Adrenal gland (tissue), 9 donors: ENCODE measurements at regions not wholly inside any gene's neighbourhood (a gene's known extent, or its start where the extent isn't known, plus 50 kb on each side); places are given as distances from the start of the nearest gene placed in this dataset.
A peak's percentile ranks its signal among the peaks of the same experiment; 100 is the strongest.
"Not testable (repeated sequence)": the region's sequence is repeated elsewhere in the genome, so short reads cannot be mapped to it uniquely, and the experiment has no call there.

Experiments
- DNase-seq, 7 donors: peaks; one replicate each; pipeline ENCODE4 v3.0.0-alpha.2; 2019 to 2020
- H3K27ac ChIP-seq, 5 donors: fragments of 200-600 bp; sonication (generic) in 4 of 5; 1 replicate in 3 of 5; 2 replicates in 2 of 5; pipeline versions ENCODE4 v1.5.1 to v1.8.0; 2016 to 2020; ENCODE audit warnings: mild to moderate bottlenecking in 1 of 5
- H3K27me3 ChIP-seq: fragments of 200-600 bp; 2 replicates; pipeline ENCODE4 v1.8.0; 2021
- H3K36me3 ChIP-seq, 2 donors: fragments of 200-600 bp; replicated peaks in 1 of 2; 1 replicate in 1 of 2; 2 replicates in 1 of 2; pipeline versions ENCODE4 v1.5.1 to v1.8.0; 2018 to 2022
- H3K4me1 ChIP-seq, 2 donors: fragments of 200-600 bp; replicated peaks in 1 of 2; 1 replicate in 1 of 2; 2 replicates in 1 of 2; pipeline versions ENCODE4 v1.5.1 to v1.8.0; 2018 to 2021
- H3K4me3 ChIP-seq, 4 donors: fragments of 200-600 bp; sonication (generic) in 3 of 4; one replicate each; pipeline ENCODE4 v1.5.1; 2016 to 2018
- H3K9me3 ChIP-seq, 3 donors: fragments of 200-600 bp; sonication (generic) in 1 of 3; replicated peaks in 1 of 3; 1 replicate in 2 of 3; 2 replicates in 1 of 3; pipeline versions ENCODE4 v1.5.1 to v1.8.0; 2016 to 2021
- CTCF ChIP-seq, 6 experiments: fragments of 450-650 bp in 4 of 6; fragments of 200-600 bp in 2 of 6; sonication (generic) in 1 of 6; IDR thresholded peaks; 1 replicate in 5 of 6; 2 replicates in 1 of 6; pipeline versions ENCODE4 v1.5.1 to v1.8.0; 2016 to 2021; ENCODE audit warnings: antibody characterized with exemption in 6 of 6, mild to moderate bottlenecking in 2 of 6, moderate library complexity in 1 of 6
- POLR2A ChIP-seq, 2 donors: fragments of 450-650 bp; IDR thresholded peaks; one replicate each; pipeline ENCODE4 v1.6.1; 2017; ENCODE audit warnings: antibody characterized with exemption in 2 of 2, mild to moderate bottlenecking in 2 of 2, moderate library complexity in 1 of 2
- WGBS, 4 donors: extraction: QIAGEN DNeasy Blood & Tissue Kit in 2 of 4; methylation state at CpG; one replicate each; pipeline versions ENCODE4 v1.1.5 to v1.1.7; 2013 to 2017; 5-methylcytosine and 5-hydroxymethylcytosine counted together
- intact Hi-C, 2 donors: fragments of 100-400 bp; cut with DNase I; formaldehyde crosslinking; loops; one replicate each; pipeline versions ENCODE4 v1.14.1 to v1.15.0; 2022 to 2023
- donor health status: healthy with polysubstance abuse.
- donor health status: Bipolar disorder and iron deficiency.
- donor health status: DM: yes; HTN: yes; CAD: no.
- donor health status: DM: no; HTN: no; CAD: no.
- donor health status: DM: no; HTN: no; CAD: no.

- no peaks in the 10 kb centered on the region for H3K27me3 ChIP-seq
- no peak overlapping the region for H3K4me3 ChIP-seq
- intact Hi-C loops = no loop called here
- no peaks in the 10 kb centered on the region for H3K9me3 ChIP-seq
- H3K4me1 ChIP-seq = no peaks in the 10 kb centered on the region
- DNase-seq = no peak
- no peaks in the 10 kb centered on the region for H3K36me3 ChIP-seq
- TF ChIP-seq CTCF (IDR thresholded peaks at IDR 0.05) (no peak), POLR2A (IDR thresholded peaks at IDR 0.05) (no peak)
- H3K27ac ChIP-seq = no peak overlapping the region
These were observed 805.9 kb upstream of the ADAMTS5 start for GRCh38 chr21:27772816-27773215.

GRCh38 chr21:27771938-27772483 lies 805.1 kb upstream of the ADAMTS5 start:
- H3K9me3 ChIP-seq = no peaks in the 10 kb centered on the region
- H3K4me1 ChIP-seq = no peaks in the 10 kb centered on the region
- intact Hi-C loops = no loop called here
- no peaks in the 10 kb centered on the region for H3K36me3 ChIP-seq
- WGBS, 4 donors = 51 to 74% (median 61%) methylated on average over 5 of the region's 5 CpGs
- no peak for DNase-seq
- no peaks in the 10 kb centered on the region for H3K27me3 ChIP-seq
- no peak overlapping the region for H3K4me3 ChIP-seq
- H3K27ac ChIP-seq = peak overlapping the region in 1 of 5 donors; percentile 13
- TF ChIP-seq POLR2A (IDR thresholded peaks at IDR 0.05) = no peak
- no peak for TF ChIP-seq CTCF (IDR thresholded peaks at IDR 0.05)

GRCh38 chr21:27769763-27770162 lies 802.9 kb upstream of the ADAMTS5 start:
- TF ChIP-seq CTCF (IDR thresholded peaks at IDR 0.05) (no peak), POLR2A (IDR thresholded peaks at IDR 0.05) (no peak)
- WGBS, 4 donors = 75 to 93% (median 79%) methylated on average over 2 of the region's 2 CpGs
- no peak for DNase-seq
- Histone ChIP-seq H3K9me3 (no peaks in the 10 kb centered on the region), H3K27me3 (no peaks in the 10 kb centered on the region), H3K36me3 (no peaks in the 10 kb centered on the region), H3K4me1 (no peaks in the 10 kb centered on the region), H3K4me3 (no peak overlapping the region), H3K27ac (no peak overlapping the region)
- intact Hi-C loops = no loop called here

- H3K27ac ChIP-seq, H3K27me3 ChIP-seq, H3K4me3 ChIP-seq, DNase-seq, intact Hi-C loops, H3K4me1 ChIP-seq, H3K36me3 ChIP-seq, H3K9me3 ChIP-seq: not testable (repeated sequence)
- 80 to 91% (median 82%) methylated on average over 5 of the region's 5 CpGs for WGBS, 4 donors
These were observed 801.3 kb upstream of the ADAMTS5 start for GRCh38 chr21:27768046-27768637.

- TF ChIP-seq POLR2A (IDR thresholded peaks at IDR 0.05) (no peak), CTCF (IDR thresholded peaks at IDR 0.05) (no peak)
These were observed 797.2 kb upstream of the ADAMTS5 start for GRCh38 chr21:27764056-27764455.

More at GRCh38 chr21:27764056-27764455, 797.2 kb upstream of the ADAMTS5 start:
- Histone ChIP-seq H3K27me3 (no peaks in the 10 kb centered on the region), H3K9me3 (no peaks in the 10 kb centered on the region), H3K36me3 (no peaks in the 10 kb centered on the region), H3K4me1 (no peaks in the 10 kb centered on the region), H3K27ac (no peak overlapping the region), H3K4me3 (no peak overlapping the region)
- no peak for DNase-seq
- intact Hi-C loops = no loop called here
- 77 to 93% (median 86%) methylated on average over 1 of the region's 1 CpG for WGBS, 4 donors
